Trophoblast cell (in vitro differentiated cells and primary cell): ENCODE measurements at regions not wholly inside any gene's neighbourhood (a gene's known extent, or its start where the extent isn't known, plus 50 kb on each side); places are given as distances from the start of the nearest gene placed in this dataset.

Experiments used
- DNase-seq, 2 donors: peaks; one replicate each; pipeline ENCODE4 v3.0.0-alpha.2; 2016
- H2AFZ ChIP-seq: 2 replicates; pipeline ENCODE4 v1.6.1; 2013; ENCODE audit warnings: low read length, moderate library complexity, mild to moderate bottlenecking; ENCODE audit not compliant: insufficient read depth, poor library complexity
- H2AK5ac ChIP-seq: 2 replicates; pipeline ENCODE4 v1.6.1; 2013; ENCODE audit warnings: mild to moderate bottlenecking, low read length
- H2BK120ac ChIP-seq: 2 replicates; pipeline ENCODE4 v1.6.1; 2013; ENCODE audit warnings: low read length, mild to moderate bottlenecking, moderate library complexity; ENCODE audit not compliant: insufficient read depth, poor library complexity
- H2BK12ac ChIP-seq: 2 replicates; pipeline ENCODE4 v1.6.1; 2013; ENCODE audit warnings: mild to moderate bottlenecking, low read length, moderate library complexity
- H2BK5ac ChIP-seq: 2 replicates; pipeline ENCODE4 v1.6.1; 2013; ENCODE audit warnings: low read length, low read depth, moderate library complexity, mild to moderate bottlenecking; ENCODE audit not compliant: poor library complexity
- H3K14ac ChIP-seq: 2 replicates; pipeline ENCODE4 v1.6.1; 2013; ENCODE audit warnings: mild to moderate bottlenecking, low read length
- H3K18ac ChIP-seq: 2 replicates; pipeline ENCODE4 v1.6.1; 2013; ENCODE audit warnings: mild to moderate bottlenecking, low read length
- H3K23ac ChIP-seq: 2 replicates; pipeline ENCODE4 v1.6.1; 2013; ENCODE audit warnings: low read length
- H3K27ac ChIP-seq: 2 replicates; pipeline ENCODE4 v1.5.1; 2013; ENCODE audit warnings: low read depth, mild to moderate bottlenecking, inconsistent platforms, low read length, moderate library complexity
- H3K27me3 ChIP-seq: 2 replicates; pipeline ENCODE4 v1.6.1; 2013; ENCODE audit warnings: inconsistent platforms, mild to moderate bottlenecking, low read length, moderate library complexity; ENCODE audit not compliant: insufficient read depth
- H3K36me3 ChIP-seq, 2 experiments: 1 replicate in 1 of 2; 2 replicates in 1 of 2; pipeline ENCODE4 v1.6.1; 2013; ENCODE audit warnings: low read length in 2 of 2, mild to moderate bottlenecking in 2 of 2, moderate library complexity in 1 of 2; ENCODE audit not compliant: insufficient read depth in 2 of 2, control insufficient read depth in 1 of 2
- H3K4ac ChIP-seq: 2 replicates; pipeline ENCODE4 v1.6.1; 2013; ENCODE audit warnings: low read depth, mild to moderate bottlenecking, low read length, moderate library complexity
- H3K4me1 ChIP-seq, 2 experiments: 1 replicate in 1 of 2; 2 replicates in 1 of 2; pipeline ENCODE4 v1.6.1; 2013; ENCODE audit warnings: low read length in 2 of 2, mild to moderate bottlenecking in 2 of 2, moderate library complexity in 1 of 2; ENCODE audit not compliant: insufficient read depth in 2 of 2, control insufficient read depth in 1 of 2
- H3K4me2 ChIP-seq: 2 replicates; pipeline ENCODE4 v1.6.1; 2013; ENCODE audit warnings: inconsistent platforms, mild to moderate bottlenecking, low read length, moderate library complexity
- H3K4me3 ChIP-seq: 2 replicates; pipeline ENCODE4 v1.5.1; 2013; ENCODE audit warnings: mild to moderate bottlenecking, low read depth, low read length, inconsistent platforms
- H3K79me1 ChIP-seq: one replicate; pipeline ENCODE4 v1.6.1; 2013; ENCODE audit warnings: low read length
- H3K79me2 ChIP-seq: 2 replicates; pipeline ENCODE4 v1.6.1; 2013; ENCODE audit warnings: low read length, mild to moderate bottlenecking; ENCODE audit not compliant: control insufficient read depth, insufficient read depth, poor library complexity
- H3K9ac ChIP-seq: 2 replicates; pipeline ENCODE4 v1.6.1; 2013; ENCODE audit warnings: mild to moderate bottlenecking, low read length
- H3K9me3 ChIP-seq: 2 replicates; pipeline ENCODE4 v1.6.1; 2013; ENCODE audit warnings: low read depth, mild to moderate bottlenecking, control low read depth, inconsistent platforms, low read length; ENCODE audit not compliant: insufficient read depth
- H4K12ac ChIP-seq: 2 replicates; pipeline ENCODE4 v1.6.1; 2013; ENCODE audit warnings: low read depth, mild to moderate bottlenecking, low read length, moderate library complexity
- H4K8ac ChIP-seq: 2 replicates; pipeline ENCODE4 v1.6.1; 2013; ENCODE audit warnings: low read depth, mild to moderate bottlenecking, low read length, moderate library complexity
- H4K91ac ChIP-seq: one replicate; pipeline ENCODE4 v1.6.1; 2013; ENCODE audit warnings: low read depth, mild to moderate bottlenecking, low read length, moderate library complexity
- WGBS: extraction: QIAGEN DNeasy Blood & Tissue Kit; methylation state at CpG from one replicate; pipeline ENCODE4 v1.1.7; 2013; ENCODE audit warnings: missing lambda C conversion rate; ENCODE audit not compliant: insufficient read length, insufficient coverage; ENCODE audit errors: extremely low coverage; 5-methylcytosine and 5-hydroxymethylcytosine counted together

GRCh38 chr2:42108852-42109251, 60.3 kb upstream of the EML4 start:
- H4K8ac ChIP-seq = no peak overlapping the region
- peaks cover 11 to 19% of the 10 kb centered on the region in 2 experiments for H3K4me1 ChIP-seq
- H3K27me3 ChIP-seq = no peaks in the 10 kb centered on the region
- H2BK5ac ChIP-seq = no peak overlapping the region
- H3K14ac ChIP-seq = no peak overlapping the region
- H2AFZ ChIP-seq = no peak overlapping the region
- no peak overlapping the region for H3K4ac ChIP-seq
- no peak overlapping the region for H4K91ac ChIP-seq
- no peaks in the 10 kb centered on the region for H3K36me3 ChIP-seq
- H3K79me2 ChIP-seq = no peaks in the 10 kb centered on the region
- no peak overlapping the region for H3K23ac ChIP-seq
- WGBS = no CpG with 5 or more reads among the region's 4 CpGs
- no peak overlapping the region for H3K4me2 ChIP-seq
- no peak overlapping the region for H2AK5ac ChIP-seq
- H4K12ac ChIP-seq = no peak overlapping the region
- no peak overlapping the region for H3K9ac ChIP-seq
- H3K9me3 ChIP-seq = no peaks in the 10 kb centered on the region
- peaks cover 16% of the 10 kb centered on the region for H3K79me1 ChIP-seq
- no peak overlapping the region for H3K18ac ChIP-seq
- DNase-seq = no peak
- H2BK12ac ChIP-seq = no peak overlapping the region
- no peak overlapping the region for H3K4me3 ChIP-seq
- no peak overlapping the region for H3K27ac ChIP-seq
- H2BK120ac ChIP-seq = no peak overlapping the region

- no peak overlapping the region for H3K18ac ChIP-seq
- H3K9ac ChIP-seq = no peak overlapping the region
- H3K4me3 ChIP-seq = no peak overlapping the region
- H3K9me3 ChIP-seq = no peaks in the 10 kb centered on the region
- DNase-seq = no peak
- no peak overlapping the region for H4K12ac ChIP-seq
- H2BK120ac ChIP-seq = peak overlapping the region; percentile 11
- no peak overlapping the region for H4K8ac ChIP-seq
- no peak overlapping the region for H3K14ac ChIP-seq
- no peak overlapping the region for H2AK5ac ChIP-seq
- H3K27me3 ChIP-seq = no peaks in the 10 kb centered on the region
- H3K79me2 ChIP-seq = no peaks in the 10 kb centered on the region
- H3K4me2 ChIP-seq = no peak overlapping the region
- WGBS = no CpG with 5 or more reads among the region's 7 CpGs
- no peak overlapping the region for H2BK5ac ChIP-seq
- no peak overlapping the region for H4K91ac ChIP-seq
- H3K79me1 ChIP-seq = peaks cover 8% of the 10 kb centered on the region
- H3K27ac ChIP-seq = peak overlapping the region; percentile 4
- H3K4ac ChIP-seq = no peak overlapping the region
- no peak overlapping the region for H2AFZ ChIP-seq
- H3K36me3 ChIP-seq = no peaks in the 10 kb centered on the region
- H3K23ac ChIP-seq = no peak overlapping the region
- H3K4me1 ChIP-seq = peaks cover 14 to 15% of the 10 kb centered on the region in 2 experiments
- peak overlapping the region; percentile 37 for H2BK12ac ChIP-seq
Measured at GRCh38 chr2:42109959-42110640, 59.1 kb upstream of the EML4 start.

GRCh38 chr2:42110641-42111322, 58.4 kb upstream of the EML4 start:
- no peak overlapping the region for H3K9ac ChIP-seq
- H2BK5ac ChIP-seq = peak overlapping the region; percentile 15
- WGBS = no CpG with 5 or more reads among the region's 12 CpGs
- no peak for DNase-seq
- H2BK12ac ChIP-seq = peak overlapping the region; percentile 37
- no peaks in the 10 kb centered on the region for H3K36me3 ChIP-seq
- H2AFZ ChIP-seq = no peak overlapping the region
- H3K23ac ChIP-seq = no peak overlapping the region
- peak overlapping the region; percentile 19 for H4K8ac ChIP-seq
- H3K14ac ChIP-seq = peak overlapping the region; percentile 22
- peak overlapping the region; percentile 11 for H2BK120ac ChIP-seq
- H3K4me3 ChIP-seq = no peak overlapping the region
- no peaks in the 10 kb centered on the region for H3K9me3 ChIP-seq
- no peaks in the 10 kb centered on the region for H3K79me2 ChIP-seq
- no peak overlapping the region for H3K4me2 ChIP-seq
- no peak overlapping the region for H2AK5ac ChIP-seq
- no peak overlapping the region for H3K18ac ChIP-seq
- H4K91ac ChIP-seq = no peak overlapping the region
- H3K27me3 ChIP-seq = no peaks in the 10 kb centered on the region
- H3K79me1 ChIP-seq = peaks cover 7% of the 10 kb centered on the region
- no peak overlapping the region for H3K4ac ChIP-seq
- H3K4me1 ChIP-seq = peaks cover 13 to 14% of the 10 kb centered on the region in 2 experiments
- peak overlapping the region; percentile 14 for H3K27ac ChIP-seq
- no peak overlapping the region for H4K12ac ChIP-seq

- H3K79me1 ChIP-seq = peaks cover 6% of the 10 kb centered on the region
- H3K27me3 ChIP-seq = no peaks in the 10 kb centered on the region
- H2BK12ac ChIP-seq = no peak overlapping the region
- no peak overlapping the region for H3K4me2 ChIP-seq
- no peak overlapping the region for H2BK5ac ChIP-seq
- H3K4me3 ChIP-seq = no peak overlapping the region
- no peaks in the 10 kb centered on the region for H3K36me3 ChIP-seq
- no peaks in the 10 kb centered on the region for H3K9me3 ChIP-seq
- DNase-seq = no peak
- H2AFZ ChIP-seq = no peak overlapping the region
- no peak overlapping the region for H3K23ac ChIP-seq
- no peak overlapping the region for H2BK120ac ChIP-seq
- no peak overlapping the region for H3K27ac ChIP-seq
- H2AK5ac ChIP-seq = no peak overlapping the region
- H3K18ac ChIP-seq = no peak overlapping the region
- no peak overlapping the region for H3K4ac ChIP-seq
- H3K9ac ChIP-seq = no peak overlapping the region
- peaks cover 12 to 14% of the 10 kb centered on the region in 2 experiments for H3K4me1 ChIP-seq
- H4K12ac ChIP-seq = no peak overlapping the region
- WGBS = no CpG with 5 or more reads among the region's 3 CpGs
- H3K14ac ChIP-seq = no peak overlapping the region
- no peak overlapping the region for H4K8ac ChIP-seq
- no peak overlapping the region for H4K91ac ChIP-seq
- no peaks in the 10 kb centered on the region for H3K79me2 ChIP-seq
Measured at GRCh38 chr2:42112418-42112817, 56.7 kb upstream of the EML4 start.
